ENCODE measurements at regions not wholly inside any gene's neighbourhood (a gene's known extent, or its start where the extent isn't known, plus 50 kb on each side); places are given as distances from the start of the nearest gene placed in this dataset.

GRCh38 chr20:6515261-6515660, 252.2 kb upstream of the BMP2 start:
- no peak for DNase-seq (ENCODE audit: low spot score)
- H3K27me3 ChIP-seq (ENCODE audit: insufficient read depth, poor library complexity, severe bottlenecking) = no peaks in the 10 kb centered on the region
- no peaks in the 10 kb centered on the region for H3K36me3 ChIP-seq (ENCODE audit: low read depth)
- H3K27ac ChIP-seq (ENCODE audit: poor library complexity, severe bottlenecking) = no peak overlapping the region
- no peak overlapping the region for H3K4me3 ChIP-seq (ENCODE audit: severe bottlenecking)
- no peak for ATAC-seq (ENCODE audit: low read depth)
- TF ChIP-seq, protein P1, sequence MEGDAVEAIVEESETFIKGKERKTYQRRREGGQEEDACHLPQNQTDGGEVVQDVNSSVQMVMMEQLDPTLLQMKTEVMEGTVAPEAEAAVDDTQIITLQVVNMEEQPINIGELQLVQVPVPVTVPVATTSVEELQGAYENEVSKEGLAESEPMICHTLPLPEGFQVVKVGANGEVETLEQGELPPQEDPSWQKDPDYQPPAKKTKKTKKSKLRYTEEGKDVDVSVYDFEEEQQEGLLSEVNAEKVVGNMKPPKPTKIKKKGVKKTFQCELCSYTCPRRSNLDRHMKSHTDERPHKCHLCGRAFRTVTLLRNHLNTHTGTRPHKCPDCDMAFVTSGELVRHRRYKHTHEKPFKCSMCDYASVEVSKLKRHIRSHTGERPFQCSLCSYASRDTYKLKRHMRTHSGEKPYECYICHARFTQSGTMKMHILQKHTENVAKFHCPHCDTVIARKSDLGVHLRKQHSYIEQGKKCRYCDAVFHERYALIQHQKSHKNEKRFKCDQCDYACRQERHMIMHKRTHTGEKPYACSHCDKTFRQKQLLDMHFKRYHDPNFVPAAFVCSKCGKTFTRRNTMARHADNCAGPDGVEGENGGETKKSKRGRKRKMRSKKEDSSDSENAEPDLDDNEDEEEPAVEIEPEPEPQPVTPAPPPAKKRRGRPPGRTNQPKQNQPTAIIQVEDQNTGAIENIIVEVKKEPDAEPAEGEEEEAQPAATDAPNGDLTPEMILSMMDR (IDR thresholded peaks at IDR 0.05; ENCODE audit: poor library complexity, severe bottlenecking) = no peak
- H3K4me1 ChIP-seq (ENCODE audit: insufficient read depth, poor library complexity, severe bottlenecking) = peaks cover 11% of the 10 kb centered on the region
- no peaks in the 10 kb centered on the region for H3K9me3 ChIP-seq (ENCODE audit: severe bottlenecking)

GRCh38 chr20:6513599-6513998, 253.9 kb upstream of the BMP2 start:
- no peaks in the 10 kb centered on the region for H3K27me3 ChIP-seq (ENCODE audit: insufficient read depth, poor library complexity, severe bottlenecking)
- H3K9me3 ChIP-seq (ENCODE audit: severe bottlenecking) = no peaks in the 10 kb centered on the region
- TF ChIP-seq, protein P1 (IDR thresholded peaks at IDR 0.05; ENCODE audit: poor library complexity, severe bottlenecking) = no peak
- DNase-seq (ENCODE audit: low spot score) (no peak), ATAC-seq (ENCODE audit: low read depth) (no peak)
- H3K4me3 ChIP-seq (ENCODE audit: severe bottlenecking) = no peak overlapping the region
- no peak overlapping the region for H3K27ac ChIP-seq (ENCODE audit: poor library complexity, severe bottlenecking)
- H3K36me3 ChIP-seq (ENCODE audit: low read depth) = no peaks in the 10 kb centered on the region
- no peaks in the 10 kb centered on the region for H3K4me1 ChIP-seq (ENCODE audit: insufficient read depth, poor library complexity, severe bottlenecking)

DNA sequence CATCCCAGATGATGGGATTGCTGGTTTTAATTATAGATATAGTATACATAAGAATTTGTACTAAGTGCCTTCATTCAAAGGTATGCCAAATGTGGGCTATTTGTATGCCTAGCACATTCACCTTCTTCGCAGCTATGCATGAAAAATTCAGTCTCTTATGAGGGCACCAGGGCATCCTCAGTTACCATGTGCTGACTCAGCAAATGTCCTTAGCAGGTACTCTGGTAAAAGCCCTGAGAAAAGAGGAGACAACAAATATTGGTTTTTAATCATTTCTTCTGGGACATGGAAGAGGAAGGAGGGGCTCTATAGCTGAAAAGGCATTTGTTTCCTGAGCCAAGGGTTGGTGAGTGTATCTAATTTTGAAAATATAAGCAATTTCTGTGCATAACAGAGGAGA, 258.1 kb upstream of the BMP2 start:
- Histone ChIP-seq H3K4me3 (ENCODE audit: severe bottlenecking) (no peak overlapping the region), H3K27ac (ENCODE audit: poor library complexity, severe bottlenecking) (no peak overlapping the region), H3K27me3 (ENCODE audit: insufficient read depth, poor library complexity, severe bottlenecking) (no peaks in the 10 kb centered on the region), H3K36me3 (ENCODE audit: low read depth) (no peaks in the 10 kb centered on the region), H3K4me1 (ENCODE audit: insufficient read depth, poor library complexity, severe bottlenecking) (no peaks in the 10 kb centered on the region), H3K9me3 (ENCODE audit: severe bottlenecking) (no peaks in the 10 kb centered on the region)
- TF ChIP-seq, protein P1 (IDR thresholded peaks at IDR 0.05; ENCODE audit: poor library complexity, severe bottlenecking) = no peak
- ATAC-seq (ENCODE audit: low read depth) = no peak
- no peak for DNase-seq (ENCODE audit: low spot score)

GRCh38 chr20:6506906-6507305, 260.6 kb upstream of the BMP2 start:
- no peaks in the 10 kb centered on the region for H3K4me1 ChIP-seq (ENCODE audit: insufficient read depth, poor library complexity, severe bottlenecking)
- H3K4me3 ChIP-seq (ENCODE audit: severe bottlenecking) = no peak overlapping the region
- no peaks in the 10 kb centered on the region for H3K9me3 ChIP-seq (ENCODE audit: severe bottlenecking)
- no peaks in the 10 kb centered on the region for H3K36me3 ChIP-seq (ENCODE audit: low read depth)
- ATAC-seq (ENCODE audit: low read depth) (no peak), DNase-seq (ENCODE audit: low spot score) (no peak)
- H3K27ac ChIP-seq (ENCODE audit: poor library complexity, severe bottlenecking) = no peak overlapping the region
- TF ChIP-seq, protein P1 (IDR thresholded peaks at IDR 0.05; ENCODE audit: poor library complexity, severe bottlenecking) = no peak
- no peaks in the 10 kb centered on the region for H3K27me3 ChIP-seq (ENCODE audit: insufficient read depth, poor library complexity, severe bottlenecking)

DNA sequence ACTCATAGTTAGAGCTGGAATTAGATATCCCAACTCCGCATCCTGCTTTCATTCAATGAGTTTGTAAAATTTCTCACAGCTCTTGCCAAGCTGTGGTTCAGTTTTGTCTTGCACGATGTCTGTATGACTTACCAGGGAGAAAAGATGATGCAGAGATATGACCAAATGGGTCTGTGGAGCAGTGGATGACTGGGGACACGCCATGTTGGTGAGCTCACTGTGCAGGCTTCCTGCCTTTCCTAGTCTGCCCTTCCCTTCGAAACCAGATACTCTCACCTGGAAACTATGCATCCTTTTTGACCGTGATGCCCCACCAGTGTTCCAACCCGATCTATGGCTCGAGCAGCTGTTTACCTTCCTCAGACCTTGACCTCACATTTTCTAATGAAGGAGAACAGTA, 262.7 kb upstream of the BMP2 start:
- TF ChIP-seq, protein P1 (IDR thresholded peaks at IDR 0.05; ENCODE audit: poor library complexity, severe bottlenecking) = no peak
- ATAC-seq (ENCODE audit: low read depth) = peak; percentile 35; the same call in 2 of the 3 replicates
- no peak for DNase-seq (ENCODE audit: low spot score)
- Histone ChIP-seq H3K27ac (ENCODE audit: poor library complexity, severe bottlenecking) (peak overlapping the region; percentile 4), H3K27me3 (ENCODE audit: insufficient read depth, poor library complexity, severe bottlenecking) (no peaks in the 10 kb centered on the region), H3K4me1 (ENCODE audit: insufficient read depth, poor library complexity, severe bottlenecking) (peaks cover 9% of the 10 kb centered on the region), H3K36me3 (ENCODE audit: low read depth) (no peaks in the 10 kb centered on the region), H3K9me3 (ENCODE audit: severe bottlenecking) (no peaks in the 10 kb centered on the region), H3K4me3 (ENCODE audit: severe bottlenecking) (no peak overlapping the region)

All from RWPE2 (cell line).